Iris pigment epithelial cell (primary cell): ENCODE measurements at regions not wholly inside any gene's neighbourhood (a gene's known extent, or its start where the extent isn't known, plus 50 kb on each side); places are given as distances from the start of the nearest gene placed in this dataset.
"Not testable (repeated sequence)": the region's sequence is repeated elsewhere in the genome, so short reads cannot be mapped to it uniquely, and the experiment has no call there.

Source experiments
- DNase-seq: peaks from one replicate; pipeline ENCODE4 v3.0.0-alpha.2; 2011; ENCODE audit warnings: low read depth

GRCh38 chrX:10469-11458, 270.4 kb upstream of the PLCXD1 start:
- not testable (repeated sequence) for DNase-seq

DNA sequence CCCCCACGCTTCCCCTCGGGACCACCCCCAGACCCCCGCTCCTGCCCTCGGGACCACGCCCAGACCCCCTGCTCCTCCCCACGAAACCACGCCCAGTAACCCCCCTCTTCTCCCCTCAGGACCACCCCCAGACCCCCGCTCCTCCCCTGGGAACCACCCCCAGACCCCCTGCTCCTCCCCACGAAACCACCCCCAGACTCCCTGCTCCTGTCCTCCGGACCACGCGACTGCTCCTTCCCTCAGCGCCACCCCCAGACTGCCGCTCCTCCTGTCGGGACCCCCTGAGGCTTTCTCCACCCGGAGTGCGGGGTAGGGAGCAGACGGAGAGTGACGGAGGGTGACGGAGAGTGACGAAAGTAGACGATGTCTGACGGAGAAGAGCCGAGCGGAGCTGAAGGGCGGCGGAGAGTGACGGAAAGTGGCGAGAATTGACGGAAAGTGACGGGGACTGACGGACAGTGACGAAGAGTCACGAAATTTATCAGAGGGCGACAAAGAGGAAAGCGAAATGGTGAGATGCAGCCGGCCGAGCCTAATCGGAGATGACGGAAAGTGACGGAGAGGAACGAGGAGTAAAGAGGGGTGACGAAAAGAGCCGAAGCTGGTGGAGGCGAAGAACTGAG, 267.2 kb upstream of the PLCXD1 start:
- DNase-seq = not testable (repeated sequence)

DNA sequence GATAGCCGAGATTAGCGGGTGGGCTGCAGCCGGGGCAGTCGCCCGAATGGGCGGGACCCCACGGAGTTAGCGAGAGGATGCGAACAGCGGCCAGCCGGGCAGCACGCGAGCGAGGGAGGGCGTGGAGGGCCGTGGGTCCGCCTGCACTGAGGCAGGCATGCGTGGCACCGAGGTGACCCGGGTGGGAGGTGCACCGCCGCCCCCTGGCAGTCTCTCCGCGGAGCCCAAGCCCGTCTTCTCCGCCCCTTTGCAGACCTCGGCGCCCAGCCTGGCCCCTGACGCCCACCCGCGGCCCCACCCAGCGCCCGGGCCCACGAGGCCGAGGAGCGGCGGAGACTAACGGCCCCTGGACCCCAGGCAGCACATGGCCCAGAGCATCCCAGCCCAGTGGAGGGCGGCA, 266.7 kb upstream of the PLCXD1 start:
- DNase-seq = not testable (repeated sequence)

- DNase-seq = not testable (repeated sequence)
These were observed 262.3 kb upstream of the PLCXD1 start for GRCh38 chrX:18768-19454.

DNA sequence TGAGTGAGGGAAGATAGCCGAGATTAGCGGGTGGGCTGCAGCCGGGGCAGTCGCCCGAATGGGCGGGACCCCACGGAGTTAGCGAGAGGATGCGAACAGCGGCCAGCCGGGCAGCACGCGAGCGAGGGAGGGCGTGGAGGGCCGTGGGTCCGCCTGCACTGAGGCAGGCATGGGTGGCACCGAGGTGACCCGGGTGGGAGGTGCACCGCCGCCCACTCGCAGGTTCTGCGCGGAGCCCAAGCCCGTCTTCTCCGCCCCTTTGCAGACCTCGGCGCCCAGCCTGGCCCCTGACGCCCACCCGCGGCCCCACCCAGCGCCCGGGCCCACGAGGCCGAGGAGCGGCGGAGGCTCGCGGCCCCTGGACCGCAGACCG, 261.7 kb upstream of the PLCXD1 start:
- DNase-seq = not testable (repeated sequence)

DNA sequence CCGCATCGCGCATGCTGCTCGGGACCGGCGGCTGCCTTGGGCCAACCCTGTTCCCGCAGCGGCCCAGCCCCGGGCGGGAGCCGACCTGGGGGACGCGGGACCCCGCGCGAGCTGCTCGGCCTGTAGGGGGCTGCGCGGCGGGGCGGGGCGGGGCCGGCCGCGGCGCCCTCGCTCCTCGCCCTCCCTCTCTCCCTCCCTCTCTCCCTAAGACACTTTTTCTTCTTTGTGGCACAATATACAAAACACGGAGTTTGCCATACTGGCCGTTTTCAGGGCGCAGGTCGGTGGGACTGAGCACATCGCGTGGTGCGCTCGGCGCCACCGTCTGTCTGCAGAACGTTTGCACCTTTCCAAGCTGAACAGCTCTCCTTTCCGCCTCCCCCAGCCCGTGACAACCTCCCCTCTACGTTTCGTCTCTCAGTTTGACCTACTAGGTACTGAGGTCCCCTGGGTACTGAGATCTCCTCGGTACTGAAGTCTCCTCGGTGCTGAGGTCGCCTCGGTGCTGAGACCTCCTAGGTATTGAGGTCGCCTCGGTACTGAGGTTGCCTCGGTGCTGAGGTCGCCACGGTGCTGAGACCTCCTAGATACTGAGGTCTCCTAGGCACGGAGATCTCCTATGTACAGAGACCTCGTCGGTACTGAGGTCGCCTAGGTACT, 261.1 kb upstream of the PLCXD1 start:
- peak; percentile 0 for DNase-seq

DNA sequence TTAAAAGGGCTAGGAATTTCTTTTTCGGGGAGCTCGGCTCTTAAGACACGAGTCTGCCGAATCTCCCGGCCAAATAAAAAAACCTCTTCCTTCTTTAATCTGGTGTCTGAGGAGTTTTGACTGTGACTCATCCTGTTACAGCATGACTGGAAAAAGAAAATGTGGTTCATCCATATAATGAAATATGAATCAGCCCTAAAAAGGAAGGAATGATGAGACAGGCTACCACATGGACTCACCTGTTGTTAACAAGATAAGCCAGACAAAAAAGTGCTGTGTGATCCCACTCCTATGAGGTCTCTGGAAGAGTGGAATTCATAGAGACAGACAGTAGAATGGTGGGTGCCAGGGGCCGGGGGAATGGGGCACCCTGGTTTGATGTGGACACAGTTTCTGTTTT, 257.0 kb upstream of the PLCXD1 start:
- DNase-seq = not testable (repeated sequence)
